H9 (cell line): ENCODE measurements at regions not wholly inside any gene's neighbourhood (a gene's known extent, or its start where the extent isn't known, plus 50 kb on each side); places are given as distances from the start of the nearest gene placed in this dataset.

ENCODE experiments used
- DNase-seq: peaks from one replicate; pipeline ENCODE4 v3.0.0-alpha.2; 2017
- H2AFZ ChIP-seq: one replicate; pipeline ENCODE4 v1.6.1; 2013; ENCODE audit warnings: mild to moderate bottlenecking, low read length, control low read depth, moderate library complexity
- H2AK5ac ChIP-seq: 2 replicates; pipeline ENCODE4 v1.6.1; 2013; ENCODE audit warnings: low read length, control low read depth, mixed read lengths; ENCODE audit not compliant: insufficient read length
- H2BK120ac ChIP-seq: one replicate; pipeline ENCODE4 v1.6.1; 2013; ENCODE audit warnings: low read depth, mild to moderate bottlenecking, low read length, control low read depth, inconsistent platforms; ENCODE audit not compliant: poor library complexity, severe bottlenecking
- H2BK12ac ChIP-seq: 2 replicates; pipeline ENCODE4 v1.6.1; 2013; ENCODE audit warnings: low read length, control low read depth, mixed read lengths, low read depth; ENCODE audit not compliant: insufficient read length
- H2BK15ac ChIP-seq: 2 replicates; pipeline ENCODE4 v1.6.1; 2013; ENCODE audit warnings: low read depth, low read length, control low read depth
- H2BK20ac ChIP-seq: one replicate; pipeline ENCODE4 v1.6.1; 2013; ENCODE audit warnings: low read depth, mild to moderate bottlenecking, low read length, control low read depth, inconsistent platforms; ENCODE audit not compliant: poor library complexity, severe bottlenecking
- H2BK5ac ChIP-seq: 2 replicates; pipeline ENCODE4 v1.6.1; 2013; ENCODE audit warnings: low read length, control low read depth, mixed read lengths; ENCODE audit not compliant: insufficient read length
- H3K14ac ChIP-seq: 2 replicates; pipeline ENCODE4 v1.6.1; 2013; ENCODE audit warnings: low read length, control low read depth; ENCODE audit not compliant: insufficient read depth
- H3K18ac ChIP-seq: 2 replicates; pipeline ENCODE4 v1.6.1; 2013; ENCODE audit warnings: low read depth, mild to moderate bottlenecking, mixed read lengths, low read length, control low read depth; ENCODE audit not compliant: insufficient read length
- H3K23ac ChIP-seq: 2 replicates; pipeline ENCODE4 v1.6.1; 2013; ENCODE audit warnings: low read length, control low read depth, mixed read lengths, low read depth; ENCODE audit not compliant: insufficient read length
- H3K23me2 ChIP-seq: 2 replicates; pipeline ENCODE4 v1.6.1; 2013; ENCODE audit warnings: low read depth, mild to moderate bottlenecking, mixed read lengths, low read length, control low read depth; ENCODE audit not compliant: insufficient read length, poor library complexity, severe bottlenecking
- H3K27ac ChIP-seq: 2 replicates; pipeline ENCODE4 v1.5.1; 2013; ENCODE audit warnings: low read length, control low read depth, mixed read lengths, low read depth; ENCODE audit not compliant: insufficient read length
- H3K27me3 ChIP-seq: 2 replicates; pipeline ENCODE4 v1.6.1; 2013; ENCODE audit warnings: low read length, control low read depth, inconsistent platforms; ENCODE audit not compliant: insufficient read depth
- H3K4ac ChIP-seq: 2 replicates; pipeline ENCODE4 v1.6.1; 2013; ENCODE audit warnings: low read depth, mild to moderate bottlenecking, control low read depth, inconsistent platforms, low read length, moderate library complexity
- H3K4me1 ChIP-seq: 2 replicates; pipeline ENCODE4 v1.6.1; 2013; ENCODE audit warnings: low read length, control low read depth, inconsistent platforms; ENCODE audit not compliant: insufficient read depth
- H3K4me2 ChIP-seq: 2 replicates; pipeline ENCODE4 v1.6.1; 2013; ENCODE audit warnings: low read length, control low read depth, mixed read lengths; ENCODE audit not compliant: insufficient read length, insufficient read depth
- H3K56ac ChIP-seq: 2 replicates; pipeline ENCODE4 v1.6.1; 2013; ENCODE audit warnings: low read depth, mild to moderate bottlenecking, mixed read lengths, low read length, control low read depth; ENCODE audit not compliant: insufficient read length
- H3K79me1 ChIP-seq: 2 replicates; pipeline ENCODE4 v1.6.1; 2013; ENCODE audit warnings: low read depth, mild to moderate bottlenecking, moderate library complexity, low read length, control low read depth, inconsistent platforms; ENCODE audit not compliant: insufficient read depth, poor library complexity, severe bottlenecking
- H3K79me2 ChIP-seq: 2 replicates; pipeline ENCODE4 v1.6.1; 2013; ENCODE audit warnings: low read length, control low read depth, inconsistent platforms; ENCODE audit not compliant: insufficient read depth
- H3K9ac ChIP-seq: 2 replicates; pipeline ENCODE4 v1.6.1; 2013; ENCODE audit warnings: low read length, control low read depth, mixed read lengths; ENCODE audit not compliant: insufficient read length; ENCODE audit errors: extremely low read depth
- H3K9me3 ChIP-seq: one replicate; pipeline ENCODE4 v1.6.1; 2013; ENCODE audit warnings: low read depth, low read length, inconsistent platforms; ENCODE audit not compliant: control insufficient read depth
- H3T11ph ChIP-seq: one replicate; pipeline ENCODE4 v1.6.1; 2013; ENCODE audit warnings: mild to moderate bottlenecking, low read length, control low read depth, inconsistent platforms
- H4K20me1 ChIP-seq: one replicate; pipeline ENCODE4 v1.6.1; 2013; ENCODE audit not compliant: control insufficient read depth, insufficient read length, insufficient read depth
- H4K5ac ChIP-seq: 2 replicates; pipeline ENCODE4 v1.6.1; 2013; ENCODE audit warnings: low read depth, mild to moderate bottlenecking, mixed read lengths, low read length, control low read depth; ENCODE audit not compliant: insufficient read length
- H4K8ac ChIP-seq: replicated peaks from 2 replicates; pipeline ENCODE4 v1.6.1; 2013; ENCODE audit warnings: low read length, control low read depth, mixed read lengths, low read depth; ENCODE audit not compliant: insufficient read length
- H4K91ac ChIP-seq: 2 replicates; pipeline ENCODE4 v1.6.1; 2013; ENCODE audit warnings: low read depth, mild to moderate bottlenecking, moderate library complexity, mixed read lengths, low read length, control low read depth; ENCODE audit not compliant: insufficient read length
- H3K27ac Mint-ChIP-seq, 3 experiments: 2 replicates in 2 of 3; 3 replicates in 1 of 3; pipeline ENCODE4 v1.8.0; 2020 to 2021; ENCODE audit warnings: mixed read lengths in 3 of 3, mild to moderate bottlenecking in 1 of 3, moderate library complexity in 1 of 3
- H3K27me3 Mint-ChIP-seq: 2 replicates; pipeline ENCODE4 v1.8.0; 2021; ENCODE audit warnings: low read depth, mild to moderate bottlenecking, moderate library complexity, mixed read lengths
- H3K36me3 Mint-ChIP-seq, 3 experiments: 2 replicates in 2 of 3; 3 replicates in 1 of 3; pipeline ENCODE4 v1.8.0; 2020 to 2021; ENCODE audit warnings: low read depth in 3 of 3, mixed read lengths in 3 of 3; ENCODE audit not compliant: insufficient read depth in 1 of 3
- H3K4me1 Mint-ChIP-seq, 2 experiments: 2 replicates each; pipeline ENCODE4 v1.8.0; 2020; ENCODE audit warnings: mixed read lengths in 2 of 2
- H3K4me3 Mint-ChIP-seq, 2 experiments: 2 replicates in 1 of 2; 3 replicates in 1 of 2; pipeline ENCODE4 v1.8.0; 2020 to 2021; ENCODE audit warnings: mild to moderate bottlenecking in 2 of 2, mixed read lengths in 2 of 2, moderate library complexity in 1 of 2
- H3K9me3 Mint-ChIP-seq, 2 experiments: 2 replicates in 1 of 2; 3 replicates in 1 of 2; pipeline ENCODE4 v1.8.0; 2020; ENCODE audit warnings: mild to moderate bottlenecking in 2 of 2, mixed read lengths in 2 of 2, moderate library complexity in 1 of 2
- WGBS: extraction: QIAGEN DNeasy Blood & Tissue Kit; methylation state at CpG from one replicate; pipeline ENCODE4 v1.1.7; 2013; ENCODE audit warnings: missing lambda C conversion rate, low lambda C conversion rate, mixed read lengths; ENCODE audit not compliant: insufficient read length; ENCODE audit errors: extremely low coverage; 5-methylcytosine and 5-hydroxymethylcytosine counted together
- TF ChIP-seq, protein P1 (sequence below): fragments of 200-600 bp; sonication (generic); conservative IDR thresholded peaks from 3 replicates; pipeline ENCODE4 v1.8.0; 2021; ENCODE audit warnings: antibody characterized with exemption, mild to moderate bottlenecking

DNA sequence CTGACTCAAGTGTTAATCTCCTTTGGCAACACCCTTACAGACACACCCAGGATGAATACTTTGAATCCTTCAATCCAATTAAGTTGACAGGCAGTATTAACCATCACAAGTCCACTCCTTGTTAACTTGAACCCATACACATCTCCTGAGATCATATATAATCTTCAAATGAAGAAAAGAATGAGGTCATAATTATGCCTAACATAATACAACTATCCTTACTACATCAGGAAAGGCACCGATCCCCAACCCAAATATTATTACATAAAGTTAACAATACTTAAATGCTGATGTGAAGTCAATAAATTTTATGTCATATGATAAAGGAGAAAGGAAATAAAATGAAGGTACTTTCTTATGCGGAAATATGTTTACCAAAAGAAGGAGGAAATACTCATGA is 649.9 kb downstream of the KCNJ2 start:
- H2BK12ac ChIP-seq: no peak overlapping the region
- no peaks in the 10 kb centered on the region for H3K79me2 ChIP-seq
- H3K4me2 ChIP-seq: no peak overlapping the region
- no peak overlapping the region for H3K9ac ChIP-seq
- H2BK15ac ChIP-seq: no peak overlapping the region
- H3K79me1 ChIP-seq: no peaks in the 10 kb centered on the region
- H4K20me1 ChIP-seq: no peaks in the 10 kb centered on the region
- H2BK20ac ChIP-seq: no peak overlapping the region
- no peaks in the 10 kb centered on the region; the same call in 1 of the 2 replicates for H3K27me3 Mint-ChIP-seq
- H3K9me3 ChIP-seq: no peaks in the 10 kb centered on the region
- no peak overlapping the region for H3K4me3 Mint-ChIP-seq
- H4K8ac ChIP-seq: no peak overlapping the region
- TF ChIP-seq, protein P1, sequence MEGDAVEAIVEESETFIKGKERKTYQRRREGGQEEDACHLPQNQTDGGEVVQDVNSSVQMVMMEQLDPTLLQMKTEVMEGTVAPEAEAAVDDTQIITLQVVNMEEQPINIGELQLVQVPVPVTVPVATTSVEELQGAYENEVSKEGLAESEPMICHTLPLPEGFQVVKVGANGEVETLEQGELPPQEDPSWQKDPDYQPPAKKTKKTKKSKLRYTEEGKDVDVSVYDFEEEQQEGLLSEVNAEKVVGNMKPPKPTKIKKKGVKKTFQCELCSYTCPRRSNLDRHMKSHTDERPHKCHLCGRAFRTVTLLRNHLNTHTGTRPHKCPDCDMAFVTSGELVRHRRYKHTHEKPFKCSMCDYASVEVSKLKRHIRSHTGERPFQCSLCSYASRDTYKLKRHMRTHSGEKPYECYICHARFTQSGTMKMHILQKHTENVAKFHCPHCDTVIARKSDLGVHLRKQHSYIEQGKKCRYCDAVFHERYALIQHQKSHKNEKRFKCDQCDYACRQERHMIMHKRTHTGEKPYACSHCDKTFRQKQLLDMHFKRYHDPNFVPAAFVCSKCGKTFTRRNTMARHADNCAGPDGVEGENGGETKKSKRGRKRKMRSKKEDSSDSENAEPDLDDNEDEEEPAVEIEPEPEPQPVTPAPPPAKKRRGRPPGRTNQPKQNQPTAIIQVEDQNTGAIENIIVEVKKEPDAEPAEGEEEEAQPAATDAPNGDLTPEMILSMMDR: no peak
- no peak overlapping the region for H3K27ac ChIP-seq
- H3K4ac ChIP-seq: no peak overlapping the region
- no peaks in the 10 kb centered on the region for H3K23me2 ChIP-seq
- no peak overlapping the region for H3K56ac ChIP-seq
- H2AFZ ChIP-seq: no peak overlapping the region
- peaks cover 3 to 6% of the 10 kb centered on the region in 2 experiments; a peak in 4 of 5 replicates for H3K9me3 Mint-ChIP-seq
- no peak overlapping the region for H2BK120ac ChIP-seq
- H4K91ac ChIP-seq: no peak overlapping the region
- H3K27ac Mint-ChIP-seq: no peak overlapping the region
- no peaks in the 10 kb centered on the region for H3K4me1 ChIP-seq
- DNase-seq: no peak
- H3K36me3 Mint-ChIP-seq: peaks cover 0 to 13% (median 2%) of the 10 kb centered on the region in 3 experiments; a peak in 3 of 7 replicates
- no peak overlapping the region for H2AK5ac ChIP-seq
- H2BK5ac ChIP-seq: no peak overlapping the region
- no CpG with 5 or more reads among the region's 2 CpGs for WGBS
- no peak overlapping the region for H3K14ac ChIP-seq
- no peak overlapping the region for H3K23ac ChIP-seq
- no peak overlapping the region for H4K5ac ChIP-seq
- no peak overlapping the region for H3K18ac ChIP-seq
- no peaks in the 10 kb centered on the region for H3K4me1 Mint-ChIP-seq
- H3T11ph ChIP-seq: no peak overlapping the region
- H3K27me3 ChIP-seq: no peaks in the 10 kb centered on the region
